NCI-H1048 (cell line): ENCODE measurements at regions not wholly inside any gene's neighbourhood (a gene's known extent, or its start where the extent isn't known, plus 50 kb on each side); places are given as distances from the start of the nearest gene placed in this dataset.
"Not testable (repeated sequence)": the region's sequence is repeated elsewhere in the genome, so short reads cannot be mapped to it uniquely, and the experiment has no call there.

Source experiments
- DNase-seq: peaks from one replicate; lab custom pipeline; 2025; lab: John Stamatoyannopoulos, UW

DNA sequence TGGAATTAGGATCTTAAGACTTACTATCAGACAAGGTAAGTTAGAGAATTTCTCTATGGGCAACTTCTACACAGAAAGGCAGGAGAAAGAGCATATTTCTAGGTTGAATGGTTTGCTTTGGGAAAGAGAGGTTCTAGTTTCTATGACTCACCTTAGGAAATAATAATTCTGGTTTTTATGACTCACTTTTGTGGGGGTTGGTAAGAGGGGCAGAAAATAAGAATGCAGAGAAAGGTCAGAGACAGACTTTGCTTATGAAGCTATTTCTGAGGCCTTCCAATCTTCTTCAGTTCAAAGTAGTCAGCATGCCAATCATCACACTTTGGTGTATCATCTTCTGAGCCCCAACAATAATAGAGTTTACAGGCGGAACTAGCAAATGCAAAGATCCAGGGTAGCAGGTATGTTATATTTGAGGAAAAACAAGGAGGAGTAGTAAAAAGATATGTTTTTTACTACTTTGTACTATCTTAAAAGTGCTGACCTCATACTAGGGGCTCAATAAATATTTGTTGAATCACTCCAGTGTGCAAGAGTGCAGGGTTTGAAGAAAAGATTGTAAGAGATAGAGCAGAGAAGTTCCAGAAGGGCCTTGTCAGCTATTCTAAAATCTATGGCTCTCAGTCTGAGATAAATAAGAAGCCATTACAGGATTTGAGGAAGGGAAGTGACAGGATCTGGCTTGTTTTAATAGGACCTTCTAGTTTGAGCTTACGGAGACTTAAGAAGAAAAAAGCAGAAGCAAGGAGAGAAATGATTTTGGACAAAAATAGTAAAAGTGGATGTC is 56.7 kb upstream of the LRFN5 start:
- no peak for DNase-seq

DNA sequence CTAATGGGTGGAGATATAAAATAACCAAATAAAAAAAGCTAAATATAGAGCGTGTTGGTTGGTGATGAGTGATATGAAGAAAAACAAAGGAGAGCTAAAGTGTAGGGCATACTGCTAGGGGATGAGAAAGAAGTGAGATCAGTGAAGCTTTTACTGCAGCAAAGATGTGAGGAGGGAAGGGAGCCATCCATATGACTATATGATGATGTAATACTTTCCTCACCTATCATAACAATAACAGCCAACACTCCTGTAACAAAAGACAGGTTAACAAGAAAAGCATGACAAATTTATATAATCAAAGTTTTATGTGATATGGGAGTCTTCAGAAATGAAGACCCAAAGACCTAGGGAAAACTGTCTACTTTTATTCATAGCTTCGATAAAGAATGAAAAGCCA is 57.4 kb upstream of the LRFN5 start:
- no peak for DNase-seq

DNA sequence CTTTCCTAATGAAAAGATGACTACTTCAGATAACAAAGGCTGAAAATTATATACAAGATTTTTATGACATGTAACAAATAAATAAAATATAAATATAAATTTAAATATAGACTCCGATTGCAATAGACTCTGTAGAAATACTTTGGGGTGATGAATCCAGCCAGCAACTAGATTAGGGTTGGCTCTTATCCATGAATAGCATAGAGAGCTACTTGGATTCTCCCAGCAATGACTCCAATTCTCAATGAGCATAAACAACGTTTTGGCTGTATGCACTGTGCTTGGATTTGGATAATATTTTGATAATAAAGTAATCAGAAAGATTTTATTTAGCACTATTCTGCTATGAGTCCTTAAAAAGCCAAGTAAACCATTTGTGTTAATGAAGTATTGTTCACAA is 58.0 kb upstream of the LRFN5 start:
- DNase-seq = no peak

DNA sequence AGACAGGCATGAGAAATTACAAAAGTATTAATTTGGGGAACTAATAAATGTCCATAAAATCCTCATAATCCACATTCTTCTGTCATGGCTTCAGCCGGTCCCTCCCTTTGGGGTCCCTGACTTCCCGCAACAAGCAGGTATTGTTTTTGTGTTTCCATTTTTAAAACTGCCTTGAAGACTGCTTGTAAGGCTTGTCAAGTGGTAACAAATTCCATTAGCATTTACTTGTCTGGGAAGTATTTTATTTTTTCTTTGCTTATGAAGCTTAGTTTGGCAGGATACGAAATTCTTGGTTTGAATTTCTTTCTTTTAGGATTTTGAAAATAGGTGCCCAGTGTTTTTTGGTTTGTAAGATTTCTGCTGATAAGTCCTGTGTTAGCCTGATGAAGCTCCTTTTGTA is 65.3 kb upstream of the LRFN5 start:
- DNase-seq = no peak

DNA sequence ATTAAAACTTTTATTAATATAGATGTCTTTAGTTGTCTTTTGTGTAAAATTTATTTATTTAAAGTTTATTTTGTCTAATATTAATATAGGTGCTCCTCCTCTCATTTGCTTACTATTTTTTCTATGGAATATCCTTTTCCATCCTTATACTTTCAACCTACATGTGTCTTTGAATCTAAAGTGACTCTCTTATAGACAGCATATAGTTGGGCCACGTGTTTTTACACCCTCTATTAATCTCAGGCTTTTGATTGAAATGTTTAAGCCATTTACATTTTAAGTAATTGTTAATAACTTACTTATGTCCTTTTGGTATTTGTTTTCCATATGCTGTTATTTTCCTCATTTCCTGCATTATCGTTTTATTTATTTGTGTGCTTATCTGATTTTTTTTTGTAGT is 74.4 kb upstream of the LRFN5 start:
- DNase-seq = no peak

DNA sequence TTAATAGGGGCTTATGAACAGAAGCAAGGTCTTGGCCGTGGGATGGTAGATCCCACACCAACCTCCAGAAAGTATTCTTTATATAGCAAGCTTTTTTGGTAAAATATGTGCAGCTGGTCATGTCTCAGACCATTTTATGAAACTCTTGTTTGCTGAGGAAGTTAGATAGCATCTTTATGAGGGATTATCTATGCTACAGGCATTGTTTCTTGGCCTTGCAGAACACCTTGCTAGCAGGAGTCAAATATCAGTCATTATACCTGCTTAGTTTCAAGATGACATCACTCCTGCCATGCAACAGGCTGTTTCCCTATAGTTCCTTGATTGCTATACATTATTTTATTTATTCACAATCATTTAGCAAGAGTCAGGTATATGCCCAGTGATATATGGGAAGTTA is 84.8 kb upstream of the LRFN5 start:
- DNase-seq = no peak

DNA sequence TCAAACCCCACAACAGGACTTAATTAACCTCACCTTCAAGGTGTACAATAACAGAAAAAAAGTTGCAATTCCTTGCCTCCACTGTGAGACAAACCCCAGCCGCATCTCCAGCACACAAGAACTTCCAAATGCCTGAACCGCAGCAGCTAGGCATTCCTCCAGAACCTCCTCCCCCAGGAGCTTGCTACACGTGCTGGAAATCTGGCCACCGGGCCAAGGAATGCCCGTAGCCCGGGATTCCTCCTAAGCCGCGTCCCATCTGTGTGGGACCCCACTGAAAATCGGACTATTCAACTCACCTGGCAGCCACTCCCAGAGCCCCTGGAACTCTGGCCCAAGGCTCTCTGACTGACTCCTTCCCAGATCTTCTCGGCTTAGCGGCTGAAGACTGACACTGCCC is 88.6 kb upstream of the LRFN5 start:
- not testable (repeated sequence) for DNase-seq

DNA sequence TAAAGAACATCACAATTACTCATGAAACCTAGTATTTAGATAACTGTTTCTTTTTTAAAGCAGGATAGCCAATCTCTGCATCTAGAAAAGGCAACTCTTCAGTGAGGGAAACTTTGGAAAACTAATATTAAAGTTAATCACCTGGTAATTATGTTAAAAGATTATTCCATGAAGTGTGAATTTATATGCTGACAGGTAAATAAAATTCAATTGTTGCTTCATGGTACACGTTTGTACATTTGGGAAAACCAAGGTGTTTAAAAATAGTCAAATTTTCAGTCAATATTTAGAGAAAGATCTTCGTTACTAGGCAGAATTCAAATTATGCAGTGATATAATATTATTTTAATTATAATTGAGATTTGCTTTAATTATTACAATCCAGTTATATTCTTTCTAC is 100.1 kb upstream of the LRFN5 start:
- DNase-seq = no peak

DNA sequence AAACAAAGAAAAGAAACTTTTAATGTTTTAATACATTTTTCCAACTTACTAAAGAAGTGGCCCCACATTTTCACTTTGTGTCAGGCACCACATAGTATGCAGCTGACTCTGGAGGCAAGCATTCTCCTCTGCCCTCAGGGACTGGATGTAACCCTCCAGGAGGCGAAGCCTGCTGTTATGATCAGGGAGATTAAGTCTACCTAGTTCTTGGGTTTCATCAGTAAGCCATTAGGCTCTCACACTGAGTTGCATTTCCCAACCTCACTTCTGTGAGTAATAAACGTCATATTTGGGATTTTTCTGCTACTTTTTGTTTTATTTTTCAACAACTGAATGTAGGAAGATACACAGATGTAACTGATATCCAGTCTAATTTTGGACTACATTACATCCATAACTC is 101.2 kb upstream of the LRFN5 start:
- no peak for DNase-seq

DNA sequence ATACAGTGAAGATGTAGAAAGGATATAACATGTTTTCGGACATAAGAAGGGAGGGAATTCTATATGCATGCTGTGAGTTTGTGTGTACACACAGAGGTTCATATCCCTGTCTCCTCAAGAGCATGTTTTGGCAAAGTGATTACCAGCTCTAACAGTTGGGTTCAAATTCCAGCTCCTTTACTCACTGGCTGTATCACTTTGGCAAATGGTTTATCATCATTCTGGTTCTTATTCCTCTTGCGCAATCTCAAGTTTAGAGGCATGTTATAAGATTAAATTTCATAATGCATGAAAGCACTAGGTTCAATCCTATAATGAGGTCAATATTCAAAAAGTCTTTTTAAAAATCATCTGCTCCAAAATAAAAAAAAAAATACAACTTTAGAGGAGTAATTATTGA is 107.7 kb upstream of the LRFN5 start:
- no peak for DNase-seq

DNA sequence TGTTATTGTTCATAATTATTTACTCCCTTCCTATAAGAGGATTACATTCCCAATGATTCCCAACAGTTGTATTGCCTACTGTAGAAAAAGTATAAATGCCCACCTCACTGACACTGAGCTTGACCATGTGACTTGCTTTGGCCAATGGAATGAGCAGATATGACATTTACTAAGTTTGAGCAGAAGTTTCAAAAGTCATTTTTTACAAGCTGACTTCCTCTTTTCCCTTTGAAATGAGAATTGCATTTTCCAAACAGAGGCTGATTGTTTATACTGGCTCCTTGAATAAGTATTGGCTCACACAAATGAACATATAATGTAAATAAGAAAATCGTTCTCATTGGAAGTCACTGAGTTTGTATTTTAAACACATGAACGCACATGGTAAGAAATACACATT is 116.4 kb upstream of the LRFN5 start:
- no peak for DNase-seq

DNA sequence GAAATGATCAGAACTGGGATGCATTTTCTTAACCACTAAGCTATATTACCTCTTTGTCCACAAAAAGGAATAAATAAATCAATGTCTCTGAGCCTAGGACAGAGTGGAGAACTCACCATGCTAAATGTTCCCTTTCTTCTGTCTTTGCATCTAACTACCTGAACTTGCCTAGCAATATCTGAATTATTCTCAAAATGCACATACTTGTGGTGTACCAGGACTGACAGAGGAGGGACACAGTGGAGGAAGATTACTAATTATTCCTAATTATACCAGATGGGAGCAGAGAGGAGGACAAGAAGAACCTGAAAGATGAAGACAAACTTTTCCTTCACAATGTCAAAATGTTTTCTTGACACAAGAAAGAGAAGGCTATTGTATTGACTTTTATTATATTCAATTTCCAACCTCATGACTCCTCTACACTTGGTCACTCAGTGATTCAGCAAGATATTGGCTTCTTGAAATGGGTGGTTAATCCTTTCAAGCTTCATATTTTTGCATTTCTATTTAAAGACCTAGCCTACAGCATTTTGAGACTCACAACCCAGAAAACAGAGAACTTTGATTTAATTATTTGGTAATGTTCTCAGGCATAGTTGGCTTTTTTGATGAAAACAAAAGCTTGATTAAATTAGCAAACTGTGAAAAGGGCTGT is 117.2 kb upstream of the LRFN5 start:
- no peak for DNase-seq

DNA sequence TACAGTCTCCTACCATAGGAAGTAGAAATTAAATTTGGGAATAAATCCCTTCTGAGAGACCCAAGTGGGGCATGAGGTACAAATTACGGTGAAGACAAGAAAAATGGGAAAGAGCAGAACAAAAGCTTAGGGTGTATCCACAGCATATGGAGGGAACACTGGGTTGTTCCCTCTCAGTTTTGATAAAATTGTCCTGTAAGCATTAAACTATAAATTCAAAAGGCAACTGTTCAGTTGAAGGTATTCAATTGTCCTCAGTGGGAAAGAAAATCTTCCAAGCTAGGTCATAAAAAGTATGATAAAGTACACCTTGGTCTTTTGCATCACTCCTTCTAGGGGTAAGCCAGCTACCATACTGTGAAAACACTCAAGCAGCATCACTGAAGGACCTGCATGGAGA is 118.3 kb upstream of the LRFN5 start:
- no peak for DNase-seq

DNA sequence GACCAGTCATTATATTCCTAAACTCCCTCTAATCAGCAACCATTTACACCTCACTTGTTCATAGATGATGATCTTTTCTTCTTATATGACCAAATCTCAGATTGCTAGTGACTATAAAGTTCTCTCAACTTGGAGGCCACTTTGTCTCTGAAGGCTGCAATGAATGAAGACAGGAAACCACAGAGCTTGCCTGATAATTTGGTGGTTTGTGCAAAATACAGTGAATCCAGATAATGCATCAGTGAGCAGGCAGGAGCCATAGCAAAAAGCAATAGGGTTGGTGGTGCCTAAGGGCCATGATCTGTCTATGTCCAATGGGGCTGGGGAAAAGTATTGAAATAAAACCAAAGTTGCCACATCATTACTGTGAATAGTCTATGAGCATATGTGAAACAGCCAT is 123.8 kb upstream of the LRFN5 start:
- DNase-seq = no peak

DNA sequence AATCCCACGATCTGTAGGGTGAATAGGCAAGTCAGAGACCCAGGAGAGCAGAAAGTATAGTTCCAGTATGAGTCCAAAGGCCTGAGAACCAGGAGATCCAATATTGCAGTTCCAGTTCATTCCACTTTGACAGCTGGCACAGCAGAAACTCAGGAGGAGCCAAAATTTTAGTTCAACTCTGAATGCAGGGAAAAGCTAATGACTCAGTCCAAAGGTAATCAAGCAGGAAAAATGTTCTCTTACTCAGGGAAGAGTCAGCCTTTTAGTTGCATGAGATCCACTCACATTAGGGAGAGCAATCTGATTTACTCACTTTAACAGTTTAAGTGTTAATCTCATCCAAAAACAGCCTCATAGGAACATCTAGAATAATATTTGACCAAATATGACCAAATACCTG is 130.2 kb upstream of the LRFN5 start:
- no peak for DNase-seq

DNA sequence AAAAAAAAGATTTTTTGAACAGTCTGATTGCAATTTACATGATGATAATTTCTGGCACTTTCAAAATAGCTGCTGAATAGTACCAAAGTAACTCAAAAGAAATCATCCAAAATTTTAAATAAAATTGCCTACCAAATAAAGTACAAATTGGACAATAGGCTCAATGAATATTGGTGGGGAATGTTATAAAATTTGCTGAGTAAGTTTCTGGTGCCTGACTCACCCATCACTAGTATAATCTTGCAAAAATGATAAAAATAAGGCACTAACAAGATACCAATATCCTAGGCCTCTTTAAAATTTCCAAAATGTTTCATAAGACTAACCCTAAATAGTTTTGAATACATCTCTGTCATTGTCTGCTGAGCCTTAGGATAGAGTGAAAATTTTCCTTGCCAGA is 145.3 kb upstream of the LRFN5 start:
- no peak for DNase-seq

DNA sequence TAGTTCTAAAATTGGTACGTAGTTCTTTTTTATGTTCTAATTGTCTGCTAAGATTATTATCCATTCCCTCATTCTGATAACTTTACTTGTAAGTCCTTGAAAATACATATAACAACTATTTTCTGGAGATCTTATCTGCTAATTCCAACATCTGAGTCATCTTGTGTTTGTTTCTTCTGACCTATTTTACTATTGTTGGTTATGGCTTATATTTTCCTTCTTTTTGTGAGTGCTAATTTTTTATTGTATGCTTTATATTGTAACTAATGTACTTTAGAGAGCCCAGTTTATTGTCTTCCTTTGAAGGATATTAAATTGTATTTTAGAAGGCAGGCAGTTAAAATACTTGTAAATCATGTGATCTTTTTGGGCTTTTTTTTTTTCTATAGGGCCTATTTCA is 149.3 kb upstream of the LRFN5 start:
- no peak for DNase-seq

DNA sequence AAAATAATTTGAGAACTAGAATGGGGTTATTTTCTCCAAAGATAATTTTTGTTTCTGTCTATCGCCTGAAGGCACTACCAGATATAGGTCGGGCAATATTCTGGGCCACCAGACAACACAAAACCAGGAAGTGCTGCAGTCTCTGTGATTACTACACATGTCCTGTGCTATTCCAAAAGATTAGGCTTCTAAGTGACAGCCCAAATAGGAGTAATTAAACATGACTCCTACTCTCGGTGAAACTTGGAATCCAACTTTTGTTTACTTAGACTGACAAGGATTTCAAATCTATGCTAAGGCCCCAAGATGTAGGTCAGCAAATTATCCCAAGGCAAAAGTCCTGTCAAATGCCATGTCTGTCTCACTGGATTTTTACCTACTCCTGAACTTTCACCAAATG is 157.6 kb upstream of the LRFN5 start:
- no peak for DNase-seq

DNA sequence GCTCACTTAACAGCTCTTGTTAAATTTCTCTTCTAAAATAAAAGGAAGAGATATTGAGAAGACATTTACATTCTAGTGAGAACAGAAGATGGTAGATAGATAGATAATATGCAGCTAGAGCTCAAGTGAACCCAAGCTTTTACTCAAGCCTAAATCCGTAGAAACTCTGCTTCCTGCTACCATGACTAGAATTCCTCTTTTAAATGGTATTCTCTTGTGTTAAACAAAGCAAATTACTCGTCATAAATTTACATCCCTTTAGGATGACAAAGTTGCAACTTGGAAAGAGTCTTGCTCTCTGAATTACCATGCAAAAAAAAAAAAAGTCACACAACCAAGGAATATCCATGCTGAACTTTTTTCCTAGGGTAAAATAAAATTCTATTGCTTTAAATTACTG is 160.7 kb upstream of the LRFN5 start:
- no peak for DNase-seq

DNA sequence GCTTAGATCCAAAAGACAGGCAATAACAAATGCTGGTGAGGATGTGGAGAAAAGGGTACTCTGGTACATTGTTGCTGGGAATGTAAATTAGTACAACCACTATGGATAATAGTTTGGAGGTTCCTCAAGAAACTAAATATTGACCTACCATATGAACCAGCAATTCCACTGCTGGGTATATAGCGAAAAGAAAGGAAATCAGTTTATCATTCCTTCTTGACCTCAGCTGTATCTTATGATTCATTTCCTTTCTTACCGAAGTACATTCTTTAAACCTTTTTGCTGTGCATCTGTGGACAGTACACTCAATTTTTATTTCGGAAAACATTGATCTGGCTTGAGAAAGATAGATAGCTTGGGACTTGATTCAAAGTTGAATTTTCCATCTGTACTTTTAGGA is 183.2 kb upstream of the LRFN5 start:
- no peak for DNase-seq

DNA sequence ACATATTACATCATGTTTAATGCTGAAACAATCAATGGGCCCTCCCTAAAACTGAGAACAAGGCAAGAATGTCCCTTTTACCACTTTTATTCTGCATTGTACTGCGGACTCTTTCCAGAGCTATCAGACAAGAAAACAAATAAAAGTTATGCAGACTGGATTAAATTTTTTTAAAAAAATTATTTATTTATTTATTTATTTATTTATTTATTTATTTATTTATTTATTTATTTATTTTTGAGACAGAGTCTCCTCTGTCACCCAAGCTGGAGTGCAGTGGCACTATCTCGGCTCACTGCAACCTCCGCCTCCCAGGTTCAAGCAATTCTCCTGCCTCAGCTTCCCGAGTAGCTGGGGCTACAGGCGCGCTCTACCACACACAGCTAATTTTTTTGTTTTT is 185.4 kb upstream of the LRFN5 start:
- DNase-seq = not testable (repeated sequence)

DNA sequence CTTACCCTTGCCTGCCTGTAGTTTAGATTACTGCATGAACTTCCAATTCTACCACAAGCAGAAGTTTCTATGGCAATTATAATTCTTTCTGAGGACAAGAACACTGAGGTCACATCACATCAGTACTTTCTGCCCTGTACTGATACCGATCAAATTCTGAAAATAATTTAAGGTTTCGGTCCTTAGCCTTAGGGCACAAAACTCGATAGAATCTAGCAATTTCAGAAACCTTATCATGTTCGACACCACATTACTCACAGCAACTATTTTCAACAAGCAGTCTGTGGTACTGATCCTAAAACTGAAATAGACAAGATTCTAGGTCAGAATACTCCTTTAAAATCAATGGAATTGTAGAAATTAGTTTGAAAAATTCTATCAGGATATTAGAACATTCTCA is 187.0 kb upstream of the LRFN5 start:
- DNase-seq = no peak

DNA sequence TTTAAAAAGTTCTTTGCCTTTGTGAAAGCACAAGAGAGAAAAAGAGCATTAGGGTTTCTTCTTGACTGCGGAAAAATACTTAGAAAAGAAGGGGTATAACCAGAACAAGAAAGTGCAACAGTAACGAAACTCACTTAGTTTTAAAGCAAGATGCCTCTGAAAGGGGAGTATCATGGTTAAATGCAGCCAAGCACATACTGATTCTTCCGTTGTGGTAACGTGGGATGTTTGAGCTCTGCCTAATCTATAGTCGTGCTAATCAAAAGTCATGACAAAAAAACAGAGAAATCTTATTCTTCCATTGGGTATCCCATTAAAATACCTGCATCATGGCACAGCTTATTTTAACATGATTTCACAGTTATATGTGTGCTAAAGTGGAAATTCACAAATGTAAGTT is 187.8 kb upstream of the LRFN5 start:
- DNase-seq = no peak

DNA sequence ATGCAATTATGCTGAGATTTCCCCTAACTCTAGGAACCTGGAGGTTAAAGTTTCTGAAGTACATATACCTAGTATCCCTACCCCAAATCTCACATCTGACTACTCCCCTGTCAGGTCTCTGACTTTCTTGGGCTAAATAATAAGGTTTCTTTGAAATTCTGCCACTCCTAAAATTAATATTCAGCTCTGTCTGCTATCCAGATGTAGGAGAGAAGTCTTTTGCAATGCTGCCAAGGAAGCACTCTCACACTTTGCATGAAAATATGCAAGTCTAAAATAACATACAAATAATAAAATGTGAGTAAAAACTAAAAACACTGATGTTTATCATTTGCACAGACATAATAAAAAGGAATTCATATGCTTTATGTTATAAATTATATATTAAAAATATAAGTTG is 196.9 kb upstream of the LRFN5 start:
- DNase-seq = no peak
